GM12878 (cell line): ENCODE measurements at regions not wholly inside any gene's neighbourhood (a gene's known extent, or its start where the extent isn't known, plus 50 kb on each side); places are given as distances from the start of the nearest gene placed in this dataset.

Experiments used
- BACH1 ChIP-seq: fragments of 450-650 bp; IDR thresholded peaks from 2 replicates; pipeline ENCODE4 v1.6.1; 2017; ENCODE audit warnings: mild to moderate bottlenecking, borderline replicate concordance
- CTCF ChIP-seq, 3 experiments: IDR thresholded peaks in 2 of 3; conservative IDR thresholded peaks in 1 of 3; 2 replicates each; pipeline ENCODE4 v1.5.1; 2011; ENCODE audit warnings: low read depth in 3 of 3, low read length in 3 of 3, mild to moderate bottlenecking in 3 of 3, control low read depth in 2 of 3, moderate library complexity in 2 of 3, inconsistent platforms in 1 of 3, mixed read lengths in 1 of 3; ENCODE audit not compliant: control insufficient read depth in 2 of 3, insufficient read depth in 1 of 3; ENCODE audit errors: extremely low read depth in 1 of 3
- EZH2 ChIP-seq: IDR thresholded peaks from 2 replicates; pipeline ENCODE4 v1.6.1; 2012; ENCODE audit warnings: low read depth, mild to moderate bottlenecking, control low read depth, inconsistent platforms, low read length, borderline replicate concordance; ENCODE audit not compliant: control insufficient read depth
- KDM1A ChIP-seq: fragments of 200-600 bp; sonication (generic); IDR thresholded peaks from 2 replicates; pipeline ENCODE4 v1.6.1; 2016; ENCODE audit warnings: borderline replicate concordance
- PAX8 ChIP-seq: fragments of 450-650 bp; IDR thresholded peaks from 2 replicates; pipeline ENCODE4 v1.6.1; 2017; ENCODE audit warnings: mild to moderate bottlenecking, moderate library complexity
- POLR2A ChIP-seq: IDR thresholded peaks from 2 replicates; pipeline ENCODE4 v1.6.1; 2011; ENCODE audit warnings: low read depth, mild to moderate bottlenecking, low read length
- POLR2AphosphoS5 ChIP-seq: IDR thresholded peaks from 2 replicates; pipeline ENCODE4 v1.6.1; 2011; ENCODE audit warnings: mild to moderate bottlenecking, low read length, inconsistent platforms
- TAF1 ChIP-seq: IDR thresholded peaks from 2 replicates; pipeline ENCODE4 v1.6.1; 2011; ENCODE audit warnings: mild to moderate bottlenecking, low read depth, low read length, borderline replicate concordance
- TCF3 ChIP-seq: IDR thresholded peaks from 2 replicates; pipeline ENCODE4 v1.6.1; 2012; ENCODE audit warnings: low read depth, mild to moderate bottlenecking, low read length, borderline replicate concordance; ENCODE audit not compliant: insufficient read depth
- ZBTB4 ChIP-seq: fragments of 450-650 bp; formaldehyde crosslinking; IDR thresholded peaks from 2 replicates; pipeline ENCODE4 v1.4.0; 2022; ENCODE audit warnings: mild to moderate bottlenecking, moderate library complexity
- TF ChIP-seq, protein P1 (sequence below): IDR thresholded peaks from 2 replicates; pipeline ENCODE4 v1.6.1; 2012; ENCODE audit warnings: mild to moderate bottlenecking, low read depth, low read length
- TF ChIP-seq, protein P2 (sequence below): IDR thresholded peaks from 2 replicates; pipeline ENCODE4 v1.6.1; 2012; ENCODE audit warnings: low read depth, low read length, improper control_type of control experiment

DNA sequence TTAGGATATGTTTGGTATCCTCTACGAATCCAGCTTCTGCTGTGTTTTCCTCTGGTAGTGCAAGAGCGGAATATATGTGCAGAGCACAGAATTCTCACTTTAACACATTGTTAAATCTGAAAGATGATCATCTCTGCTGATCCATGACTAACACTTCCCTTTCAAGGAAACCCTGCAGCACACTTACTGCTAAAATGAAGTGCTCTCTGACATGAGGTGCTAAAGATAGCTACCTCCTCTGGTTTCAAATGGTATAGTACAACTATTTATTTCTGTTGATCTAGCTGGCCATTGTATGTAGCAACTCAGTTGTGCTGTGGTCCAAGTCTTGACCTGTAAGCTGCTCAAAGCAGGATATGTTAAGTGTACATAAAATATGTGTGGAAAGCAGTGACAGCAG is 162.4 kb upstream of the FMR1 start:
- TF ChIP-seq POLR2AphosphoS5 (no peak), PAX8 (no peak), KDM1A (no peak), EZH2 (no peak), POLR2A (no peak), CTCF (IDR thresholded peaks at IDR 0.05 in 2 of 3, conservative IDR thresholded peaks at IDR 0.05 in 1 of 3; ENCODE audit: control insufficient read depth in 2 of 3, extremely low read depth in 1 of 3, insufficient read depth in 1 of 3, low read depth in 3 of 3, low read length in 3 of 3) (no peak), BACH1 (no peak), ZBTB4 (CRISPR knock-in tag) (no peak), TAF1 (no peak), TCF3 (no peak)
- TF ChIP-seq, protein P1, sequence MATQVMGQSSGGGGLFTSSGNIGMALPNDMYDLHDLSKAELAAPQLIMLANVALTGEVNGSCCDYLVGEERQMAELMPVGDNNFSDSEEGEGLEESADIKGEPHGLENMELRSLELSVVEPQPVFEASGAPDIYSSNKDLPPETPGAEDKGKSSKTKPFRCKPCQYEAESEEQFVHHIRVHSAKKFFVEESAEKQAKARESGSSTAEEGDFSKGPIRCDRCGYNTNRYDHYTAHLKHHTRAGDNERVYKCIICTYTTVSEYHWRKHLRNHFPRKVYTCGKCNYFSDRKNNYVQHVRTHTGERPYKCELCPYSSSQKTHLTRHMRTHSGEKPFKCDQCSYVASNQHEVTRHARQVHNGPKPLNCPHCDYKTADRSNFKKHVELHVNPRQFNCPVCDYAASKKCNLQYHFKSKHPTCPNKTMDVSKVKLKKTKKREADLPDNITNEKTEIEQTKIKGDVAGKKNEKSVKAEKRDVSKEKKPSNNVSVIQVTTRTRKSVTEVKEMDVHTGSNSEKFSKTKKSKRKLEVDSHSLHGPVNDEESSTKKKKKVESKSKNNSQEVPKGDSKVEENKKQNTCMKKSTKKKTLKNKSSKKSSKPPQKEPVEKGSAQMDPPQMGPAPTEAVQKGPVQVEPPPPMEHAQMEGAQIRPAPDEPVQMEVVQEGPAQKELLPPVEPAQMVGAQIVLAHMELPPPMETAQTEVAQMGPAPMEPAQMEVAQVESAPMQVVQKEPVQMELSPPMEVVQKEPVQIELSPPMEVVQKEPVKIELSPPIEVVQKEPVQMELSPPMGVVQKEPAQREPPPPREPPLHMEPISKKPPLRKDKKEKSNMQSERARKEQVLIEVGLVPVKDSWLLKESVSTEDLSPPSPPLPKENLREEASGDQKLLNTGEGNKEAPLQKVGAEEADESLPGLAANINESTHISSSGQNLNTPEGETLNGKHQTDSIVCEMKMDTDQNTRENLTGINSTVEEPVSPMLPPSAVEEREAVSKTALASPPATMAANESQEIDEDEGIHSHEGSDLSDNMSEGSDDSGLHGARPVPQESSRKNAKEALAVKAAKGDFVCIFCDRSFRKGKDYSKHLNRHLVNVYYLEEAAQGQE, result no peak
- TF ChIP-seq, protein P2, sequence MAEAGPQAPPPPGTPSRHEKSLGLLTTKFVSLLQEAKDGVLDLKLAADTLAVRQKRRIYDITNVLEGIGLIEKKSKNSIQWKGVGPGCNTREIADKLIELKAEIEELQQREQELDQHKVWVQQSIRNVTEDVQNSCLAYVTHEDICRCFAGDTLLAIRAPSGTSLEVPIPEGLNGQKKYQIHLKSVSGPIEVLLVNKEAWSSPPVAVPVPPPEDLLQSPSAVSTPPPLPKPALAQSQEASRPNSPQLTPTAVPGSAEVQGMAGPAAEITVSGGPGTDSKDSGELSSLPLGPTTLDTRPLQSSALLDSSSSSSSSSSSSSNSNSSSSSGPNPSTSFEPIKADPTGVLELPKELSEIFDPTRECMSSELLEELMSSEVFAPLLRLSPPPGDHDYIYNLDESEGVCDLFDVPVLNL, result no peak
